Keratinocyte (primary cell): ENCODE measurements at regions not wholly inside any gene's neighbourhood (a gene's known extent, or its start where the extent isn't known, plus 50 kb on each side); places are given as distances from the start of the nearest gene placed in this dataset.

Source experiments
- CTCF ChIP-seq, 3 experiments: IDR thresholded peaks in 1 of 3; conservative IDR thresholded peaks in 1 of 3; optimal IDR thresholded peaks in 1 of 3; 2 replicates in 2 of 3; 3 replicates in 1 of 3; pipeline versions ENCODE3 to v1.5.1; 2011; ENCODE audit warnings: low read length in 3 of 3, mild to moderate bottlenecking in 3 of 3, moderate library complexity in 2 of 3, control low read depth in 1 of 3, inconsistent platforms in 1 of 3; ENCODE audit not compliant: insufficient read depth in 2 of 3; ENCODE audit errors: extremely low read depth in 1 of 3
- EZH2 ChIP-seq: IDR thresholded peaks from one replicate; pipeline ENCODE4 v1.6.1; 2012; ENCODE audit warnings: inconsistent platforms, mild to moderate bottlenecking, low read length, moderate library complexity

GRCh38 chr6:114418304-114418972 lies 75.6 kb upstream of the HS3ST5 start:
- TF ChIP-seq CTCF (optimal IDR thresholded peaks at IDR 0.05 in 1 of 3, IDR thresholded peaks at IDR 0.05 in 1 of 3, conservative IDR thresholded peaks at IDR 0.05 in 1 of 3; ENCODE audit: extremely low read depth in 1 of 3, insufficient read depth in 2 of 3, low read length in 3 of 3) (no peak), EZH2 (no peak)
